ENCODE measurements at regions not wholly inside any gene's neighbourhood (a gene's known extent, or its start where the extent isn't known, plus 50 kb on each side); places are given as distances from the start of the nearest gene placed in this dataset.

GRCh38 chr10:130719448-130719752 lies 583.2 kb downstream of the GLRX3 start:
- no peak for TF ChIP-seq CTCF (IDR thresholded peaks at IDR 0.05; ENCODE audit: insufficient read depth, low read length, poor library complexity, severe bottlenecking)
- Histone ChIP-seq H3K36me3 (ENCODE audit: control insufficient read depth, insufficient read depth, low read length) (no peaks in the 10 kb centered on the region), H3K4me3 (ENCODE audit: low read depth, low read length) (no peak overlapping the region), H3K27me3 (ENCODE audit: control insufficient read depth, insufficient read depth, low read length) (no peaks in the 10 kb centered on the region)
- no peak for DNase-seq (ENCODE audit: low read depth)

GRCh38 chr10:130720235-130720634 lies 584.0 kb downstream of the GLRX3 start:
- no peak for TF ChIP-seq CTCF (IDR thresholded peaks at IDR 0.05; ENCODE audit: insufficient read depth, low read length, poor library complexity, severe bottlenecking)
- Histone ChIP-seq H3K27me3 (ENCODE audit: control insufficient read depth, insufficient read depth, low read length) (no peaks in the 10 kb centered on the region), H3K4me3 (ENCODE audit: low read depth, low read length) (no peak overlapping the region), H3K36me3 (ENCODE audit: control insufficient read depth, insufficient read depth, low read length) (no peaks in the 10 kb centered on the region)
- DNase-seq (ENCODE audit: low read depth): no peak

- Histone ChIP-seq H3K36me3 (ENCODE audit: control insufficient read depth, insufficient read depth, low read length) (no peaks in the 10 kb centered on the region), H3K4me3 (ENCODE audit: low read depth, low read length) (no peak overlapping the region), H3K27me3 (ENCODE audit: control insufficient read depth, insufficient read depth, low read length) (no peaks in the 10 kb centered on the region)
- no peak for DNase-seq (ENCODE audit: low read depth)
- TF ChIP-seq CTCF (IDR thresholded peaks at IDR 0.05; ENCODE audit: insufficient read depth, low read length, poor library complexity, severe bottlenecking): no peak
Observed at GRCh38 chr10:130721971-130722370, 585.8 kb downstream of the GLRX3 start.

- Histone ChIP-seq H3K4me3 (ENCODE audit: low read depth, low read length) (no peak overlapping the region), H3K36me3 (ENCODE audit: control insufficient read depth, insufficient read depth, low read length) (no peaks in the 10 kb centered on the region), H3K27me3 (ENCODE audit: control insufficient read depth, insufficient read depth, low read length) (no peaks in the 10 kb centered on the region)
- no peak for DNase-seq (ENCODE audit: low read depth)
- no peak for TF ChIP-seq CTCF (IDR thresholded peaks at IDR 0.05; ENCODE audit: insufficient read depth, low read length, poor library complexity, severe bottlenecking)
Observed at GRCh38 chr10:130723704-130724103, 587.5 kb downstream of the GLRX3 start.

GRCh38 chr10:130725474-130725970 lies 586.0 kb downstream of the TCERG1L start:
- no peak for TF ChIP-seq CTCF (IDR thresholded peaks at IDR 0.05; ENCODE audit: insufficient read depth, low read length, poor library complexity, severe bottlenecking)
- Histone ChIP-seq H3K27me3 (ENCODE audit: control insufficient read depth, insufficient read depth, low read length) (no peaks in the 10 kb centered on the region), H3K4me3 (ENCODE audit: low read depth, low read length) (no peak overlapping the region), H3K36me3 (ENCODE audit: control insufficient read depth, insufficient read depth, low read length) (no peaks in the 10 kb centered on the region)
- DNase-seq (ENCODE audit: low read depth): no peak

GRCh38 chr10:130726996-130727725 lies 584.4 kb downstream of the TCERG1L start:
- no peak for TF ChIP-seq CTCF (IDR thresholded peaks at IDR 0.05; ENCODE audit: insufficient read depth, low read length, poor library complexity, severe bottlenecking)
- no peak for DNase-seq (ENCODE audit: low read depth)
- no peaks in the 10 kb centered on the region for H3K36me3 ChIP-seq (ENCODE audit: control insufficient read depth, insufficient read depth, low read length)
- no peak overlapping the region for H3K4me3 ChIP-seq (ENCODE audit: low read depth, low read length)
- H3K27me3 ChIP-seq (ENCODE audit: control insufficient read depth, insufficient read depth, low read length): no peaks in the 10 kb centered on the region
